Fibroblast of lung (primary cell): ENCODE measurements at regions not wholly inside any gene's neighbourhood (a gene's known extent, or its start where the extent isn't known, plus 50 kb on each side); places are given as distances from the start of the nearest gene placed in this dataset.

Experiments
- DNase-seq, 2 donors: peaks; one replicate each; pipeline versions ENCODE4 v3.0.0 to v3.0.0-alpha.2; 2010; ENCODE audit warnings: low read depth in 2 of 2
- H2AFZ ChIP-seq: 2 replicates; pipeline ENCODE4 v1.5.1; 2012; ENCODE audit warnings: low read length, control low read depth, inconsistent platforms
- H3K27ac ChIP-seq: 2 replicates; pipeline ENCODE4 v1.5.1; 2011; ENCODE audit warnings: low read length, control low read depth; ENCODE audit not compliant: insufficient read depth
- H3K27me3 ChIP-seq: 2 replicates; pipeline ENCODE4 v1.5.1; 2011; ENCODE audit warnings: mild to moderate bottlenecking, low read length; ENCODE audit not compliant: control insufficient read depth, insufficient read depth
- H3K36me3 ChIP-seq: 2 replicates; pipeline ENCODE4 v1.5.1; 2011; ENCODE audit warnings: low read length; ENCODE audit not compliant: control insufficient read depth, insufficient read depth
- H3K4me1 ChIP-seq: 2 replicates; pipeline ENCODE4 v1.5.1; 2011; ENCODE audit warnings: low read length; ENCODE audit not compliant: control insufficient read depth, insufficient read depth; ENCODE audit errors: extremely low read depth
- H3K4me2 ChIP-seq: 2 replicates; pipeline ENCODE4 v1.5.1; 2011; ENCODE audit warnings: low read length, control low read depth; ENCODE audit not compliant: insufficient read depth; ENCODE audit errors: extremely low read depth
- H3K4me3 ChIP-seq, 4 experiments: fragments of 200-600 bp in 1 of 4; sonication (generic) in 1 of 4; replicated peaks in 1 of 4; 2 replicates each; pipeline ENCODE4 v1.5.1; 2011 to 2016; ENCODE audit warnings: low read length in 4 of 4, low read depth in 3 of 4, mild to moderate bottlenecking in 3 of 4, control low read depth in 2 of 4, inconsistent platforms in 1 of 4, mixed read lengths in 1 of 4; ENCODE audit not compliant: insufficient read depth in 1 of 4; ENCODE audit errors: control extremely low read depth in 1 of 4
- H3K79me2 ChIP-seq: 2 replicates; pipeline ENCODE4 v1.5.1; 2012; ENCODE audit warnings: mild to moderate bottlenecking, low read length, inconsistent platforms; ENCODE audit not compliant: control insufficient read depth, insufficient read depth
- H3K9ac ChIP-seq: 2 replicates; pipeline ENCODE4 v1.5.1; 2011; ENCODE audit warnings: mild to moderate bottlenecking, low read length, control low read depth; ENCODE audit not compliant: insufficient read depth
- H3K9me3 ChIP-seq: 2 replicates; pipeline ENCODE4 v1.5.1; 2012; ENCODE audit warnings: low read depth, low read length; ENCODE audit not compliant: control insufficient read depth, insufficient read depth
- H4K20me1 ChIP-seq: 2 replicates; pipeline ENCODE4 v1.5.1; 2011; ENCODE audit warnings: low read length; ENCODE audit not compliant: control insufficient read depth, insufficient read depth; ENCODE audit errors: extremely low read depth
- EZH2 ChIP-seq: IDR thresholded peaks from 2 replicates; pipeline ENCODE4 v1.5.1; 2012; ENCODE audit warnings: low read length, control low read depth, mild to moderate bottlenecking; ENCODE audit errors: missing control alignments
- TF ChIP-seq, protein P1 (sequence below), 2 donors: IDR thresholded peaks in 1 of 2; conservative IDR thresholded peaks in 1 of 2; 1 replicate in 1 of 2; 2 replicates in 1 of 2; pipeline ENCODE4 v1.5.1; 2011 to 2012; ENCODE audit warnings: low read length in 2 of 2, control low read depth in 1 of 2, inconsistent platforms in 1 of 2, low read depth in 1 of 2, mild to moderate bottlenecking in 1 of 2

DNA sequence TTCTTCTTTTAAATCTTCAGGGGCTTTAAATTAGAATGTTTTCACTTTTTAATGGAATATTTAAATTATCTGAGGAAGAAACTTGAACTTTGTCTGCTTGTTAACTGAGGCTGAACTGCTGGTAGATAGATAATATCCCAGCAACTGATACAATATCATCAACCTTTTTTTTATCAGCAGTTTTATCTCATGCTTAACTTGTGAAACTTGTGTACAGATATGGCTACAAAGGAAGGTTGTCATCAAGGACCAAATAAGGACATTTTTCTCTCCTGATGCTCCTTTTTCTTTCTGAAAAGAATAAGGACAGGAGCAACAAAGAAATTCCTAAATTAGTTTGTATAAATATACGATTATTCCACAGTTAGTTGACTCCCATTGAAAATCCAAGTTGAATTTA lies 66.4 kb upstream of the KBTBD8 start:
- H3K27ac ChIP-seq: no peak overlapping the region
- DNase-seq: no peak
- no peak overlapping the region for H2AFZ ChIP-seq
- no peak overlapping the region for H3K4me3 ChIP-seq
- H3K4me2 ChIP-seq: no peak overlapping the region
- no peaks in the 10 kb centered on the region for H3K4me1 ChIP-seq
- TF ChIP-seq EZH2: no peak
- TF ChIP-seq, protein P1, sequence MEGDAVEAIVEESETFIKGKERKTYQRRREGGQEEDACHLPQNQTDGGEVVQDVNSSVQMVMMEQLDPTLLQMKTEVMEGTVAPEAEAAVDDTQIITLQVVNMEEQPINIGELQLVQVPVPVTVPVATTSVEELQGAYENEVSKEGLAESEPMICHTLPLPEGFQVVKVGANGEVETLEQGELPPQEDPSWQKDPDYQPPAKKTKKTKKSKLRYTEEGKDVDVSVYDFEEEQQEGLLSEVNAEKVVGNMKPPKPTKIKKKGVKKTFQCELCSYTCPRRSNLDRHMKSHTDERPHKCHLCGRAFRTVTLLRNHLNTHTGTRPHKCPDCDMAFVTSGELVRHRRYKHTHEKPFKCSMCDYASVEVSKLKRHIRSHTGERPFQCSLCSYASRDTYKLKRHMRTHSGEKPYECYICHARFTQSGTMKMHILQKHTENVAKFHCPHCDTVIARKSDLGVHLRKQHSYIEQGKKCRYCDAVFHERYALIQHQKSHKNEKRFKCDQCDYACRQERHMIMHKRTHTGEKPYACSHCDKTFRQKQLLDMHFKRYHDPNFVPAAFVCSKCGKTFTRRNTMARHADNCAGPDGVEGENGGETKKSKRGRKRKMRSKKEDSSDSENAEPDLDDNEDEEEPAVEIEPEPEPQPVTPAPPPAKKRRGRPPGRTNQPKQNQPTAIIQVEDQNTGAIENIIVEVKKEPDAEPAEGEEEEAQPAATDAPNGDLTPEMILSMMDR (conservative IDR thresholded peaks at IDR 0.05 in 1 of 2, IDR thresholded peaks at IDR 0.05 in 1 of 2; ENCODE audit: low read depth in 1 of 2, low read length in 2 of 2): no peak
- no peaks in the 10 kb centered on the region for H3K79me2 ChIP-seq
- no peaks in the 10 kb centered on the region for H3K9me3 ChIP-seq
- no peaks in the 10 kb centered on the region for H3K27me3 ChIP-seq
- no peak overlapping the region for H3K9ac ChIP-seq
- H4K20me1 ChIP-seq: no peaks in the 10 kb centered on the region
- no peaks in the 10 kb centered on the region for H3K36me3 ChIP-seq

DNA sequence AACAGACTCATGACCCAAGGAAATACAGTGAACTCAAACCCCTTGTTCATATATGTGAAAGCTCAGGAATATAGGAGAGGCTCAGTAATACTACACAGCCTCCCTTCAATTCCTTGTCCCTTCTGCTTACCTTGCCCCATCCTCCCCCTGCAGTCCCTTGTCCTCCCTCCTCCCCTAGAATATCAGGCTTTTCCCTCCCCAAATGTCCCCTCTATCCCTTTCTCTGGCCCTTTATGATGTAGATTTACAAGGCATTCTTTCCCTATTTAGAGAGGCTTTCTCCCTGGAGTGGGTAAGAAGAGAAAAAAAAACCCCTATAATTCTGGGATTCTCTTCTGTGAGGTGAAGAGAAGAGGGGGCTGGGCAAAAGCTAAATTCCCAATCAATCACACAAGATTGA lies 64.9 kb upstream of the KBTBD8 start:
- TF ChIP-seq EZH2: no peak
- TF ChIP-seq, protein P1 (conservative IDR thresholded peaks at IDR 0.05 in 1 of 2, IDR thresholded peaks at IDR 0.05 in 1 of 2; ENCODE audit: low read depth in 1 of 2, low read length in 2 of 2): no peak
- no peaks in the 10 kb centered on the region for H3K27me3 ChIP-seq
- H3K27ac ChIP-seq: no peak overlapping the region
- H2AFZ ChIP-seq: no peak overlapping the region
- H3K4me2 ChIP-seq: no peak overlapping the region
- no peaks in the 10 kb centered on the region for H3K9me3 ChIP-seq
- H3K4me1 ChIP-seq: no peaks in the 10 kb centered on the region
- H4K20me1 ChIP-seq: no peaks in the 10 kb centered on the region
- no peak for DNase-seq
- H3K36me3 ChIP-seq: no peaks in the 10 kb centered on the region
- no peaks in the 10 kb centered on the region for H3K79me2 ChIP-seq
- H3K4me3 ChIP-seq: no peak overlapping the region
- no peak overlapping the region for H3K9ac ChIP-seq

DNA sequence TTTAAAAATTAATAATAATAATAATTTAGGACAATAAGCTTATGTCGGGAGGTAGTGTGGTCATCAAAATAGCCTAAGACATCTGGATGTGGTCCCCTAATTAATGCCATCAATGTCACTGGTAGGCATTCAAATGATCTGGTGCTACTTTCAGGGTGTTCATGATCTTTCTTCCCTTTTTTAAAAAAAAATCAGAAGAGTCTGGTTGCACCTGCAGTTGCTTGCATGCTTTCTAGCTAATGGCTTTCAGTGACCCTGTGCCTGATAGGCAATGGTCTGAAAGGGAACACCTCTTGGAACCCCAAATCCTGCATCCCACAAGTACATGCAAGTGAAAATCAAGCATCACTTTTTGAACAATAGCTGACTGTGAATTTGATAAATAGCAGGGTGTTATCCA lies 64.1 kb upstream of the KBTBD8 start:
- no peaks in the 10 kb centered on the region for H3K36me3 ChIP-seq
- H3K4me2 ChIP-seq: no peak overlapping the region
- no peak for DNase-seq
- no peak overlapping the region for H3K4me3 ChIP-seq
- H3K9me3 ChIP-seq: no peaks in the 10 kb centered on the region
- no peaks in the 10 kb centered on the region for H3K79me2 ChIP-seq
- no peak overlapping the region for H3K9ac ChIP-seq
- TF ChIP-seq EZH2: no peak
- TF ChIP-seq, protein P1 (conservative IDR thresholded peaks at IDR 0.05 in 1 of 2, IDR thresholded peaks at IDR 0.05 in 1 of 2; ENCODE audit: low read depth in 1 of 2, low read length in 2 of 2): no peak
- H4K20me1 ChIP-seq: no peaks in the 10 kb centered on the region
- no peak overlapping the region for H2AFZ ChIP-seq
- H3K4me1 ChIP-seq: no peaks in the 10 kb centered on the region
- H3K27me3 ChIP-seq: no peaks in the 10 kb centered on the region
- H3K27ac ChIP-seq: no peak overlapping the region
